IMR-90 (cell line): ENCODE measurements at regions not wholly inside any gene's neighbourhood (a gene's known extent, or its start where the extent isn't known, plus 50 kb on each side); places are given as distances from the start of the nearest gene placed in this dataset.

Experiments used
- ATAC-seq: fragments of 200-7000 bp; cut with Tn5 transposase; 2 replicates; pipeline ENCODE4 v1.9.1; 2020; ENCODE audit warnings: low read depth, mild to moderate bottlenecking, moderate library complexity
- BruUV-seq: library from RNA; stranded (reverse); fragments of 400-500 nt; replicated peaks from 2 replicates; lab custom pipeline; 2021; lab: Mats Ljungman, UMichigan
- CTCF ChIA-PET: fragments of 300-600 bp; formaldehyde crosslinking; extraction: SDS; loops from one replicate; lab custom pipeline; 2021; ENCODE audit warnings: antibody characterized with exemption; lab: Yijun Ruan, JAX
- POLR2A ChIA-PET: fragments of 300-600 bp; sonication (Branson Sonifier 250); formaldehyde crosslinking; loops from one replicate; lab custom pipeline; 2022; ENCODE audit warnings: antibody characterized with exemption; ENCODE audit not compliant: unreplicated experiment; lab: Charles Lee
- DNase-seq: peaks from one replicate; pipeline ENCODE4 v3.0.0; 2013
- H2AFZ ChIP-seq: replicated peaks from 2 replicates; pipeline ENCODE3; 2013; ENCODE audit warnings: low read length, mild to moderate bottlenecking; ENCODE audit not compliant: poor library complexity
- H2AK5ac ChIP-seq: 2 replicates; pipeline ENCODE4 v1.6.1; 2013; ENCODE audit warnings: low read depth, low read length, inconsistent platforms
- H2AK9ac ChIP-seq: replicated peaks from 2 replicates; pipeline ENCODE3; 2013; ENCODE audit warnings: mild to moderate bottlenecking, low read depth, low read length, moderate library complexity; ENCODE audit not compliant: poor library complexity
- H2BK120ac ChIP-seq: 2 replicates; pipeline ENCODE4 v1.6.1; 2013; ENCODE audit warnings: low read depth, low read length, inconsistent platforms
- H2BK15ac ChIP-seq: 3 replicates; pipeline ENCODE4 v1.6.1; 2013; ENCODE audit warnings: low read depth, low read length, inconsistent platforms
- H2BK20ac ChIP-seq: 2 replicates; pipeline ENCODE4 v1.6.1; 2013; ENCODE audit warnings: low read depth, mild to moderate bottlenecking, inconsistent platforms, low read length, moderate library complexity
- H2BK5ac ChIP-seq: 2 replicates; pipeline ENCODE4 v1.6.1; 2013; ENCODE audit warnings: mild to moderate bottlenecking, low read depth, low read length, inconsistent platforms; ENCODE audit not compliant: poor library complexity, severe bottlenecking
- H3K14ac ChIP-seq: replicated peaks from 2 replicates; pipeline ENCODE4 v1.6.1; 2013; ENCODE audit warnings: low read depth, low read length, inconsistent platforms
- H3K18ac ChIP-seq: 2 replicates; pipeline ENCODE4 v1.6.1; 2013; ENCODE audit warnings: low read depth, low read length, control low read depth
- H3K23ac ChIP-seq: 2 replicates; pipeline ENCODE4 v1.6.1; 2013; ENCODE audit warnings: low read depth, low read length, inconsistent platforms
- H3K27ac ChIP-seq: 2 replicates; pipeline ENCODE4 v1.5.1; 2013; ENCODE audit warnings: mild to moderate bottlenecking, control low read depth, low read length; ENCODE audit not compliant: insufficient read depth
- H3K27me3 ChIP-seq: 2 replicates; pipeline ENCODE4 v1.6.1; 2013; ENCODE audit warnings: low read length; ENCODE audit not compliant: control insufficient read depth, insufficient read depth
- H3K36me3 ChIP-seq: 2 replicates; pipeline ENCODE4 v1.6.1; 2013; ENCODE audit warnings: low read length, mixed read lengths; ENCODE audit not compliant: control insufficient read depth, insufficient read depth
- H3K4ac ChIP-seq: 2 replicates; pipeline ENCODE4 v1.6.1; 2013; ENCODE audit warnings: low read depth, low read length, inconsistent platforms
- H3K4me1 ChIP-seq: 2 replicates; pipeline ENCODE4 v1.6.1; 2013; ENCODE audit warnings: low read length, mixed read lengths; ENCODE audit not compliant: control insufficient read depth, insufficient read depth
- H3K4me2 ChIP-seq: 2 replicates; pipeline ENCODE4 v1.6.1; 2013; ENCODE audit warnings: low read depth, mild to moderate bottlenecking, control low read depth, low read length, moderate library complexity
- H3K4me3 ChIP-seq: 2 replicates; pipeline ENCODE4 v1.5.1; 2013; ENCODE audit warnings: low read depth, mild to moderate bottlenecking, control low read depth, low read length, moderate library complexity; ENCODE audit not compliant: insufficient read depth
- H3K56ac ChIP-seq: 2 replicates; pipeline ENCODE4 v1.6.1; 2013; ENCODE audit warnings: low read length, inconsistent platforms; ENCODE audit not compliant: insufficient read depth; ENCODE audit errors: extremely low read depth
- H3K79me1 ChIP-seq, 2 experiments: 2 replicates each; pipeline ENCODE4 v1.6.1; 2013; ENCODE audit warnings: low read length in 2 of 2, inconsistent platforms in 1 of 2, low read depth in 1 of 2
- H3K9ac ChIP-seq: 2 replicates; pipeline ENCODE4 v1.6.1; 2013; ENCODE audit warnings: low read depth, low read length, control low read depth
- H3K9me1 ChIP-seq: 2 replicates; pipeline ENCODE4 v1.6.1; 2013; ENCODE audit warnings: low read length, inconsistent platforms; ENCODE audit not compliant: insufficient read depth
- H3K9me3 ChIP-seq: 2 replicates; pipeline ENCODE4 v1.6.1; 2013; ENCODE audit warnings: low read length; ENCODE audit not compliant: control insufficient read depth, insufficient read depth
- H4K20me1 ChIP-seq: 2 replicates; pipeline ENCODE4 v1.6.1; 2013; ENCODE audit warnings: low read length, inconsistent platforms; ENCODE audit not compliant: insufficient read depth
- H4K5ac ChIP-seq: 2 replicates; pipeline ENCODE4 v1.6.1; 2013; ENCODE audit warnings: mild to moderate bottlenecking, low read depth, low read length, control low read depth
- H4K8ac ChIP-seq, 2 experiments: 2 replicates each; pipeline ENCODE4 v1.6.1; 2013; ENCODE audit warnings: low read depth in 2 of 2, low read length in 2 of 2, control low read depth in 1 of 2, inconsistent platforms in 1 of 2
- H4K91ac ChIP-seq: 2 replicates; pipeline ENCODE4 v1.6.1; 2013; ENCODE audit warnings: low read depth, low read length, inconsistent platforms; ENCODE audit not compliant: insufficient read depth
- CHD1 ChIP-seq: IDR thresholded peaks from 2 replicates; pipeline ENCODE4 v1.6.1; 2012; ENCODE audit warnings: low read depth, low read length, improper control_type of control experiment
- ELK1 ChIP-seq: fragments of 150-350 bp; IDR thresholded peaks from 2 replicates; pipeline ENCODE4 v1.6.1; 2016; ENCODE audit warnings: low read depth, mild to moderate bottlenecking, low read length, moderate library complexity, borderline replicate concordance
- MAFK ChIP-seq: IDR thresholded peaks from 2 replicates; pipeline ENCODE4 v1.6.1; 2012; ENCODE audit warnings: low read depth, low read length, improper control_type of control experiment
- RCOR1 ChIP-seq: IDR thresholded peaks from 2 replicates; pipeline ENCODE4 v1.6.1; 2012; ENCODE audit warnings: mild to moderate bottlenecking, low read length, improper control_type of control experiment; ENCODE audit not compliant: insufficient replicate concordance
- WGBS, 2 experiments: methylation state at CpG; one replicate each; pipeline versions ENCODE4 v1.1.5 to v1.1.7; 2013; ENCODE audit warnings: missing lambda C conversion rate in 2 of 2; ENCODE audit not compliant: insufficient read length in 1 of 2; ENCODE audit errors: extremely low coverage in 2 of 2; 5-methylcytosine and 5-hydroxymethylcytosine counted together
- dilution Hi-C: fragments of 300-500 bp; cut with HindIII; formaldehyde crosslinking; loops from one replicate; pipeline ENCODE4 v1.14.3; 2018; ENCODE audit warnings: low sequenced_read_pairs; ENCODE audit not compliant: unreplicated experiment
- in situ Hi-C: fragments of 300-500 bp; cut with MboI; formaldehyde crosslinking; loops from 3 replicates; pipeline ENCODE4 v1.14.3; 2019; ENCODE audit warnings: low sequenced_read_pairs, inconsistent platforms, mixed read lengths
- intact Hi-C: fragments of 100-400 bp; cut with micrococcal nuclease; formaldehyde crosslinking; loops from 2 replicates; pipeline ENCODE4 v1.10.0; 2022

- Histone ChIP-seq H4K8ac (no peak overlapping the region), H3K14ac (no peak overlapping the region), H3K4me1 (no peaks in the 10 kb centered on the region), H3K56ac (no peak overlapping the region), H3K18ac (no peak overlapping the region), H3K27ac (no peak overlapping the region), H3K27me3 (no peaks in the 10 kb centered on the region), H3K4me3 (no peak overlapping the region), H3K36me3 (no peaks in the 10 kb centered on the region), H3K4me2 (no peak overlapping the region), H3K23ac (no peak overlapping the region), H3K9ac (no peak overlapping the region), H2AK9ac (no peak overlapping the region), H2BK5ac (no peak overlapping the region), H3K9me1 (no peaks in the 10 kb centered on the region), H4K91ac (no peak overlapping the region), H2BK20ac (no peak overlapping the region), H2AFZ (no peak overlapping the region), H2BK15ac (no peak overlapping the region), H4K5ac (no peak overlapping the region), H4K20me1 (no peaks in the 10 kb centered on the region), H3K4ac (no peak overlapping the region), H3K79me1 (no peaks in the 10 kb centered on the region), H3K9me3 (no peaks in the 10 kb centered on the region), H2AK5ac (no peak overlapping the region), H2BK120ac (no peak overlapping the region)
- dilution Hi-C loops: no loop called here
- BruUV-seq: no TSS peak
- intact Hi-C loops: no loop called here
- ChIA-PET POLR2A (no interaction called here), CTCF (no interaction called here)
- no peak for TF ChIP-seq CHD1
- TF ChIP-seq RCOR1: no peak
- no peak for TF ChIP-seq ELK1
- no peak for TF ChIP-seq MAFK
- no CpG with 5 or more reads among the region's 2 CpGs for WGBS, 2 experiments
- DNase-seq (no peak), ATAC-seq (no peak)
- in situ Hi-C loops: no loop called here
Observed at GRCh38 chr4:18954538-18954937, 933.0 kb upstream of the LCORL start.
